H1 (cell line): ENCODE measurements at regions not wholly inside any gene's neighbourhood (a gene's known extent, or its start where the extent isn't known, plus 50 kb on each side); places are given as distances from the start of the nearest gene placed in this dataset.

Experiments
- GTF2F1 ChIP-seq: IDR thresholded peaks from 2 replicates; pipeline ENCODE4 v1.6.1; 2012; ENCODE audit warnings: low read depth, low read length, improper control_type of control experiment, borderline replicate concordance
- TF ChIP-seq, protein P1 (sequence below): IDR thresholded peaks from 2 replicates; pipeline ENCODE4 v1.6.1; 2011; ENCODE audit warnings: low read length, improper control_type of control experiment

DNA sequence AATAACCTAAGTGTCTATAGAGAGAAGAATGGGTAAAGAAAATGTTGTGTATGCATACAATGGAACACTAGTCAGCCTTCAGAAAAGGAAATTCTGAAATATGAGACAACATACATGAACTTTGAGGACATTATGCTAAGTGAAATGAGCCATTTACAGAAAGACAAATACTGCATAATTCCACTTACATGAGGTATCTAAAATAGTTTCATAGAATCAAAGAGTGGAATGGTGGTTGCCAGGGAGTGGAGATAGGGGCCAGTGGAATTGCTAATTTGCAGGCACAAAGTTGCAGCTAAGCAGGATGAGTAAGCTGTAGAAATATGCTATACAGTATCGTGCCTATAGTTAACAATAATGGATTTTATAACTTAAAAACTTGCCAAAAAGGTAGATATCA lies 779.6 kb upstream of the ARPP21 start (continued):
- TF ChIP-seq, protein P1, sequence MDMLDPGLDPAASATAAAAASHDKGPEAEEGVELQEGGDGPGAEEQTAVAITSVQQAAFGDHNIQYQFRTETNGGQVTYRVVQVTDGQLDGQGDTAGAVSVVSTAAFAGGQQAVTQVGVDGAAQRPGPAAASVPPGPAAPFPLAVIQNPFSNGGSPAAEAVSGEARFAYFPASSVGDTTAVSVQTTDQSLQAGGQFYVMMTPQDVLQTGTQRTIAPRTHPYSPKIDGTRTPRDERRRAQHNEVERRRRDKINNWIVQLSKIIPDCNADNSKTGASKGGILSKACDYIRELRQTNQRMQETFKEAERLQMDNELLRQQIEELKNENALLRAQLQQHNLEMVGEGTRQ: no peak
- TF ChIP-seq GTF2F1: no peak
